ENCODE measurements at regions not wholly inside any gene's neighbourhood (a gene's known extent, or its start where the extent isn't known, plus 50 kb on each side); places are given as distances from the start of the nearest gene placed in this dataset.

DNA sequence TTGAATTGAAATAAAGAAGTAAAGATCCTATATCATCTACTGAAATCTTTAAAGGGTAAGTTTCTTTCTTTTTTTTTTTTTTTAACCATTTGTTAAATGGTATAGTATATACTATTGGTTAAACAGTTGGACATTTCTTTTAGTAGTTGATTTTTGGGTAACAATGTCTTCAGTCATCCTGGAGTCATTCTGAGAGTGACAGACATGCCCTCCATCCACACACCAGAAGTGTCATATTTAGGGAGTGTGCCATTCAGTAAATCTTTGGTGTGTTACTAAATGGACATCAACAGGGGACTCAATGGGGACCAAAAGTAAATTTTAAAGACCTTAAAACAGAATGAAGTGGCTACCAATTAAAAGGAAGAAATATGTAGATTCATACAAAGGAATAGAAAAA lies 50.8 kb upstream of the SLC39A10 start:
- DNase-seq = no peak

DNA sequence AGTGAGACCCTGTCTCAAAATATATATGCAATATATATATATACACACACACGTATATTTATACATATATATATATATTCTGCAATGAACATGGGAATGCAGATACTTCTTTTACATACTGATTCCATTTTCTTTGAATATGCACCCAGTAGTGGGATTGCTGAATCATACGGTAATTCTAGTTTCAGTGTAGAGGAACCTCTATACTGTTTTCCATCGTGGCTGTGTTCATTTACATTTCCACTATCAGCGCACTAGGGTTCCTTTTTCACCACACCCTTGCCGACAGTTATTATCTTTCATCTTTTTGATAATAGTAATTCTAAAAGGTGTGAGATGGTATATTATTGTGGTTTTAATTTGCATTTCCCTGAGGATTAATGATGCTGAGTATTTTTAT lies 52.3 kb upstream of the SLC39A10 start:
- no peak for DNase-seq

DNA sequence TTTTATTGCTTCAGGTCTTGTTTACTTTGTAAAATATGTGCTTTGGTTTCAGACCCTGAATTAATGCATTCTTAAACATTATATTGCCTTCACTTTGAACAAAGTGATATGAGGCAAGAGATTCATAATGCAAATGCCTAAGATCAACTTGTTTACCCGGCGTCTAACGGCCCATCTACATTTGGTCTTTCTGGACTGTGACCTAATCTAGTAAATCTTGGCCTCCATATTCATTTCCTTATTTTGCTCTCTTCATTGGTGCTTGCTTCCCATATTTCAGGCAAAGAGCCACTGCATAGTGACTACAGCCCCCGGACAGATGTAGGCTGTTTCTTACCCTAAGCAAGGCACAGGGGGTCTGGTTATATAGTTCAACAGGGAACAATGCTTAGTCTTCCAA lies 53.0 kb upstream of the SLC39A10 start:
- no peak for DNase-seq

DNA sequence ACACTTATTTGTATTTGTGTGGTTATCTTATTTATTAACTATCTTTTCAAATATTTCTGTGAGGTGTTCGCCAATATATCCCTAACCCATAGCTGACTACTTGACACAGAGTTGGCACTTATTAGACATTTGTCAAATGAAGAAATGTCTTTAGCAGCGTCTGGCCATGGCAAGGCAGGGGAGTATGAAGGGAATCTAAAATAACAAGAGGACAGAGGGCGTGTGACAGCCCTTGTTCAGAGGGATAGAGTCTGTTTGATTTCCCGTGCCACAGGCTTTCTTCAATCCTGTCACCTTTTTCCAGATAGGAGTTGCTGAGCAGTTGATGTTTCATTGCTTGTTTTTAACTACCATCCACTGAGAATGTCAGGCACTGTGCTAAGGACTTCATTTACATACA lies 53.6 kb upstream of the SLC39A10 start:
- DNase-seq = no peak

DNA sequence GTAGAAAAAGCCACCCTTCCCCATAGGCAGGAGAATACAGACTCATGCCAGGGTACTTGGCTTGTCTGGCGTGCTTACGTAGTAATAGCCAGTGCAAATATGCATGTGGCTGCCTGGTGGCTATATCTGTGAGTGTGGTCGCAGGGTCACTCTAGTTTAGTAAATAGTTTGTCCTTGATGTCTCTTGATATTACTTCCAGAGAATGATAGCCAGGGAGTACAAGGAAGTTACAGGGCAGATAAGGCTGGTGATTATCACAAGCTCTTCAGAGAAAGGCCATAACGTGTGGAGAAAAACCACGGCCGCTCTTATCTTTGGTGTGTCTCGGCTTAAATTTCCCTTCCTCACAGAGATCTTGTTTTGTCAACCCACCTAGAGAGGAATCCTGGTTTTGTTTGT lies 54.3 kb upstream of the SLC39A10 start:
- DNase-seq = no peak

DNA sequence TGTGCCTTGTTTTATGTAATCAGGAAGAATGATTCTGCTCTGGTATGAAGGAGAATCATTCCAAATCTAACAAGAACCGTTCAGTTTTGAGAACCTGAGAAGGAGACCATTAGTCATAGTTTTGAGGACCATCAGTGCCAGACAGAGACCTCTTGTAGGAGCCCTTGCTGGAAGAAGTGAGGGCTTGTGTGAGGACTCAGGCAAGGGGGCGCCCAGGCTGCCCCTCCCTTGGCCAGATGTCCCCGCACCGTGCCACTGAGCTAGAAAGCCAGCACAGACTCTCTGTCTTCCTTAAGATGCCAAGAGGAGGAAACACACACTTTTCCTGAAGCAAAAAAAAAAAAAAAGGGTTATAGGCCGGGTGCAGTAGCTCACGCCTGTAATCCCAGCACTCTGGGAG lies 55.7 kb upstream of the SLC39A10 start:
- DNase-seq = no peak

DNA sequence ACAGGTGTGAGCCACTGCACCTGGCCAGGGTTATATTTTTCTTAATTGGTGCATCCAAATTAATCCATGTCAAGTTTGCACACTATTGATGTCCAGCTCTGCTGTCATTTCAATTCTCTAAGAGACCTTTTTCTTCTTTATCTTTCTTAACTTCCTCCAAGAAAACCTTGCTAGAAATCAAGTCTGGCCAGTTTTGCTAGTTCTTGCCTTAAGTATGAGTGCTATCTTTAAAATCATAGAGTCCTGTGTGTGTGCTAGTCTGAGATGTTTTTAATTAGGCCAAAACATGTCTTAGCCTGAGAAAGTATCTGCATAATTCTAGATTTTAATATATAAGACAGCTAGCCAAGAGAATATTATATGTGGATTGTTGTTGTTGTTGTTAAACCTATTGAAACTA lies 56.2 kb upstream of the SLC39A10 start:
- DNase-seq = no peak

DNA sequence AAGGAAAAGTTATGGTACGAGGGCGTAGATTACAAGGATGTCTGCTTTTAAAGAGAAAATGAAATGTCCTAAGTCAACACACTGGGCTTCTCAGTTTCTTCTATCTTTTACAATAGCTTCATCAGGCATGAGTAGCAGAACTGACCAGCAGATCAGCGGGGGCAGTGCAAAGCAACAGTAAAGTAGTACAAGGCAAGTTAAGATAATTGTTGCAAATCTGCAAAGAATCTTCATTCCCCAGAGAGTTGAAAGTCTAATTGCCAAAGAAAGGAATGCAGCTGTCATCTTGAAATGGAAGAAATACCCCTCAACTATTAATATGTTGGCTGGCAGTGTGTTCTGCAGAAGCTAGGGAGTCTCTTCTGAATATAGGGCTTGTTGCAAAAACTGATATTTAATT lies 60.2 kb upstream of the SLC39A10 start:
- no peak for DNase-seq

DNA sequence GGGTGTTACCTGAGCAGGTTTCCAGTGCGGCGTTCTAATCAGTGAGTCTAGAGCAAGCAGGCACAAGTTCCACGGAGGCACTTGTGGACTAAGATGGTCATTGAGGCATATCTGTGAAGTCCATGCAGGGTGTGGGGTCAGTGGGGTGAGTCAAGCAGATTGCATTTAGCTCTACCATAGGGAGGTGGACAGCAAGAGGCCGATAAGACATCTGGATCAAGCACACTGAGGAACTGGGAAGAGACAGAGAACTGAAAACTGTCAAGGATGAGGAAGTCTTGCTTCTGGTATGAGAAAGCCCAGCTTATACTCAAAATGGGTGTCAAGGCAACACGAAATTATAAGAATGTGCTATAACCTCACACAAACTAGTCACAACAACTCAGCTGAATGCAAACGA lies 61.2 kb upstream of the SLC39A10 start:
- DNase-seq = no peak

DNA sequence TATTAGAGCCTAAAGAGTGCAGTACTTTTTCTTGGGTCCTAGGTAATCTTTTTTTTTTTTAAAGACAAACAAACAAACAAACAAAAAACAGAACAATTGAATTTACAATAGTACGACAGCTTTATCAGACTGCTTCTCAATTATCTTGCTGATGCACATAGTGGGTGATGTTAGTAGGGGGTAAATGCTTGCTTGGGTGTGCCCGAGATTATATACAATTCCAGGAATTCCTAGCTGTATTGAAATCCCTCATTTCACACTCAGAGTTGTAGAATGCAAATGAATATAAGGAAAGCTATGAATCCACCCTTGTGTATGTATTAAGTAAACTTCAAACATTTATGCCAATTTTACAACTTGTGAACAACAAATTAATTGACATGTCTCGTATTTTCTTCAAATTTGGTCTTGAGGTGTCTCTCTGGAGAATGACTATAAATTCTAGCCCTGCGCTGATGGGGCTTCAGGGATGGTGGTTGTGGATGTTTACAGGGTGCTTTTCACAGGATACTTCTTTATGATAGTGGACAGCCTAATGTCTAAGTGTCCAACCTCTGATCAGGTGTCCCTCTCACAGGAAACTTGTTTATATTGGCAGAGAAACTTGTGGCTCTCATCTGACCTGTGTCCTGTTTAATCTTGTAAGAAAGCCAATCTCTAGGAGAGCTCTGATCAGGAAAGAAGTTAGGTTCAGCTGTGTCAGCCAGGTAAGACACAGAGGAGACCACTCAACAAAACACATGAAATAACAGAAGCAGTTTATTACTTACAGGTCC lies 61.9 kb upstream of the SLC39A10 start:
- no peak for DNase-seq

DNA sequence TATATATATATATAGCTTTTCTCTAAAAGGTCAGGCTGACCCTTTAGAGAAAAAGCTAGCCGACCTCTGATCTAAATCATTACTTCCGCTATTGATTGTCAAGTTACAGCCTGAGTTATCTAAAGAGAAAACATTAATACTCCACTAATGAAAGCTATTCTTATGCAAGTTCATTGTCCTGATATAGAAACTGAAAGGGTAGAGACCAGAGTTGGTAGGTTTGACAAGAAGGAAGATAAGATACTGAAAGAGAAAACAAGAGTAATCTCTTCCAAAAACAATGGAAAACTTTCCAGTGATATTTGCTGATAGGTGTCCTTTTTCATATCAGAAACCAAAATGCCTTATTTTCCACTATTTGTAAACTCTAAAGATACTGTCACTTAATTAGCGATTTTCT lies 62.8 kb upstream of the SLC39A10 start:
- DNase-seq = no peak

DNA sequence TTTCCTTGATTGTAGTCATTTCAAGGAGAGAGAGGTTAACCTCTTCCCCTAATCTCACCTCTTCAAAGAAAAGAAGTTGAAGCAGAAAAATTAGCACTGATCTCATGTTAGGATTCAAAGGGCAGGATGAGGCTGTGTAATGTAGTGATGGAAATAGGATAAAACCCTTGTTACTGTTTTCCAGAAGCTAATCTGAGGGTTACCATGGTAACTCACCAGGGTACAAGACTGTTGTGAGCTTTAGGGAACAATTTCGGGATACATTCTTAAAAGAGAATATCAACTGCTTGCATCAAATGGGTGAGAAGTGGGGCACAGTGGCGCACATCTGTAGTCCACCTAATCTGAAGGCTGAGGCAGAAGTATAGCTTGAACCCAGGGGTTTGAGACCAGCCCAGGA lies 64.9 kb upstream of the SLC39A10 start:
- DNase-seq = no peak

DNA sequence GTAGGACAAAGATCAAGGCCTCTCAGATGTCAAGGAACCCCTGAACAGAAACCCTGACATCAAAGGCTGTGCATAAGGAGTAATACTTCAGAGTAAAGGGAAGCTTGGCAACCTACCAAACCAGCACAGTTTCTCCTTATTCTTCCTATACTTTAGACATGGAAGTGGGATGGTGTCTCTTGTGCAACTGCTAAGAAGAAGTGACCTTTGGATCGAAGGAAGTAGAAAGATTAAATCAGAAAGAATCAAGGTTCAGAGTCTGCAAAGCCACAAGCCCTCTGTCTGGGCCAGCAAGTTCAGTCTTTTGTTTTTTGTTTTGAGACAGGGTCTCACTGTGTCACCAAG lies 66.2 kb upstream of the SLC39A10 start:
- DNase-seq = no peak

DNA sequence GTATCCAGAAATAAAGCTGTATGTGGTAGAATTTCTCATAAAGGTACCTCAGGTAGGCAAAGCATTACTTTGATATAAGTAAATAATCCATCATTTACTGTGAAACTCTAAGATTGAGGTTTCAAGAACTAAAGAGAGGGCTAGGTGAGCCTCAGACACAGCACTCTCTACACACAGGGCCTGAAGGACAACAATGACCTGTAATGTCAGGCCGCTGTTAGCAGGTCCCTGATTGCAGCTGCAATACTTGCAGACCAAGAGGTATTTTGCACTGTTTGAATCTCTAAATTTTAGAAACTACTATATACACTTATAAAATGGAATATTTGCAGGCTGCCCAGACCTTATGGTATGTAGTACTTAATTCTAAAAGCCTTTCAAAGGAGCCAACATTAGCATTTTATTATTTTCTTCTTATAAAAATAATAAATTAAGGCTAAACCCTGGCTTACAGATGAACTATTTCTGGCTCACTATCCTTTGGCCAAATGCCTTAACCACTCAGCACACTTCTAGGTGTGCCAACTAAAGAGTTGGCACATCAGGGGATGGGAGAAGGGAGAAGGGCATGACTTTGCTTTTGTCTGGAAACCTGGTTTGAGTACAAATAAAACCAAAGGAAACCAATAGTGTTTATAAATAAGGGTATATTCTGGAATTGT lies 66.7 kb upstream of the SLC39A10 start:
- DNase-seq = no peak

DNA sequence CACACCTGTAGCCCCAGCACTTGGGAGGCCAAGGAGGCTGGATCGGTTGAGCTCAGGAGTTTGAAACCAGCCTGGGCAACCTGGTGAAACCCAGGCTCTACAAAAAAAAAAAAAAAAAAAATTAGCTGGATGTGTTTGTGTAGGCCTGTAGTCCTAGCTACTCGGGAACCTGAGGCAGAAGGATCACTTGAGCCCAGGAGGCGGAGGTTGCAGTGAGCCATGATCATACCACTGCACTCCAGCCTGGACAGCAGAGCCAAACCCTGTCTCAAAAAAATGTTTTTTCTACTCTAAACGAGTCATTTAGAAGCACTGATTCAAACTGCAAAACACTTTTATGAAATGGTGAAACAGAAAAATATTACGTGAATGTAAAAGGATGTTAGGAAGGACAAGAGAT lies 69.1 kb upstream of the SLC39A10 start:
- no peak for DNase-seq

DNA sequence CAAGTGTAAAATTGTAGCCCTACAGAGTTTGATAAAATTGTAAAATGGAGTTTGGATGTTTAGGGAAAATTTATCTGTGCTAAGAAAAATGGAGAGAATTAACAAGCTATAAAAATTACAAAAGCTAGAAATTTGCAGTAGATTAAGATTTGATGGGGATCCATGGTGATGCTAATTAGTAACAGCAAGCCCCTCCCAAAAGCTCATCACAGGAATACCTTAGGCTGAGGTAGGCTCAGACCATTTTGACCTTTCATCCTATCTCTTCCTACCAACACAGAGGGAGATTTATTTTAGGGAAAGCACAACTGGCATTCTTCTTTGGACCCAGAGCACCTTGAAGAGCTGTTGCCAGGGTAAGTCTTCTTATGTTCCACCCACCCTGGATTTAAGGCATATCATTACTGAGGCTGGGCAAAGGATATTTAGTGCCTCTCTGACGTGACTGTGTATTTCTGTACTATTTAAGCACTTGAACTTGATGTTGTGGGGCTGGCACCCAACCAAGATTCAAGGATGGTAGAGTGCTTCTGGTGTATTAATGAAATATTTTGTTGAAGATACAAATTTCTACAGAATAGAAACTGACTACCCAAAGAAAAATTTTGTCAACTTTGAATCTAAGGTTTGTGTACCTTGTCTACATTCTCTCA lies 70.8 kb upstream of the SLC39A10 start:
- no peak for DNase-seq

DNA sequence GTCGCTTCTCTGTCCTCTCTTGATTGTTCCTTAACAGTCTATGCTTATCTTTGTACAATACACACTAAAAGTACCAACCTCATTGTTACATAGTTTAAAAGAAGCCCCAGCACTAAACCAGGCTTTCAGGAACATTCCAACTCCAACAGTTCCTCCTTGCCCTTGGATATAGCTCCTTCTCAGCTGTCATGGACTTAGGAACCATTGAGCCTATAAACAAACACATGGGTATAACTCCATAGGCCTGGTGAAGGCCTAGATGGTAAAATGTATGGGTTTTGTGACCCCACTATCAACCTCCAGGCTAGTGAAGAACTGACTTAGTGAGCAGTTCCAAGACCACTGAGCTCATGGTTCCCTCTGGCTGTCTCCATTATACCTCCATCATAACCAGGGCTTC lies 74.8 kb upstream of the SLC39A10 start:
- DNase-seq = no peak

DNA sequence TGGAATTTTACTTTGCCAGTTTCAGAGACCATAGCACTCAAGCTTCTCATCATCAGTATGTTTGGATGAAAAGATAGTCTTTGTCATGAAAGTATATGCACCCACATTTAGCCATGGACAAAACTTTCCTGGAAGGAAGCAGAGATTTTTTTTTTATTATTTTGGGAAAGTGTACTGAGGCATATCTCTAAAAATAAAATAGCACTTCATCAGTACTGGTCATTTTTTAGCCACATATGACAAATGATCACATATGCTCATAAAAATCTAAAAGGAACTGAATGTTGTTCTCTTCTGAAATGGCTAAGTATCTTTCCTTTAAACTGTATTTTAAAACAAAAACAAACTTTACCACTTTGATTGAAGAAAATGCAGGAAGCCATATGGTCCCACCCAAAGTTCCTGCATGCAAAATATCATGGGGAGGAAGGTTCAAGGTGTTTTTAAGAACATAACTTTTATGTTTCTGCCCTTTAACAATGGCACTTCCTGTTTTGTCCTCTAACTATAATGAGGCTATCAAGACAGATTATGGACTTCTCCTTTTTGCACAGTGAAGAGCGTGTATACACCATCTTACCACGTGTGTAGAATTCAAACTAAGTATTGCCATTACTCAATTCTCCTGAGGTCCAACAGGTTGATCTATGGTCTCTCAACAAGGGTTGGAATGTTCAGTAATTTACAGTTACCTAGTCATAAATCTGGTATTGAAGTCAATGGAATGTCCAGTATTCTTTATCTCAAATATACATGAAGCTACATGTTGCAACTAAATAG lies 77.1 kb upstream of the SLC39A10 start:
- no peak for DNase-seq

DNA sequence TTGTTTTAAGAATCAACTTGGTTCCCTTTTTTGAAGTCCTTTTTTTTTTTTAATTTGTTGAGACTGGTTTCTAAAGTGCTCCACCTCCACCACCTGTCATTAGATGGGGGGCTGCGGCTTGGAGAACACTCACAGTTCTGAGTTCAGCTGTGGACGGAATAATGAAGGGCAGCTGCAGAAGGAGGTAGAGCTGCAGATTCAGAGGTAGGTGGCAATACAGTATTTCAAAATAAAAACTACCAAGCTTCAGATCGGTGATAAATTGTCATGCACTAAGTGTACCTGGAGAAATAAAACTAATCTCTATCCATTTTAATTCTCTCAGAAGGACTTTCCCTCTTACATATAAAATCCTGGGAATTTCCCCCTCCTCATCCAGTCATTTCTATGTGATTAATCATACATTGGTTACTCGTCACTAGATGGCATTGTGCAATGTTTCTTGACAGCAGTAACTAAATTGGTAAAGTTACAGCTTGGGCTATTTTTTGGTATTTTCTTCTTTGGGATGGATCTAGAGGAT lies 81.1 kb upstream of the SLC39A10 start:
- no peak for DNase-seq

DNA sequence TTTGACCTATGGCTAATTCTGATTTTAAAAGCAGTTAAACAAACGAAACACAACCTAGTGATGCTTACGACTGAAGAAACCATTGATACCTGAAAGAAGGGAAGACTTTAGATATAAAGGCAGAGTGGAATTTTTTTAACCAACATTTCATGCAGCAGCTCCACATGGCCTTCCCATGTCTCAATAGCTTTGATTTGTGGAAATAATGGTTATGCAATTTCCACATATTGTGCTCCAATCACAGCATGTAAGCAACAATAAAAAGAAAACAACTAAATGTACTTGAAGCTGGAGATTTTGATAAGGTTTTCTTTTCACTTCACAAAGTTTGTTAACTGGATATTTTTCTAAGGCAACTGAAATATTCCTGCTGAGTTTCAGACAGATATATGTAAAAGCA lies 82.0 kb upstream of the SLC39A10 start:
- no peak for DNase-seq

DNA sequence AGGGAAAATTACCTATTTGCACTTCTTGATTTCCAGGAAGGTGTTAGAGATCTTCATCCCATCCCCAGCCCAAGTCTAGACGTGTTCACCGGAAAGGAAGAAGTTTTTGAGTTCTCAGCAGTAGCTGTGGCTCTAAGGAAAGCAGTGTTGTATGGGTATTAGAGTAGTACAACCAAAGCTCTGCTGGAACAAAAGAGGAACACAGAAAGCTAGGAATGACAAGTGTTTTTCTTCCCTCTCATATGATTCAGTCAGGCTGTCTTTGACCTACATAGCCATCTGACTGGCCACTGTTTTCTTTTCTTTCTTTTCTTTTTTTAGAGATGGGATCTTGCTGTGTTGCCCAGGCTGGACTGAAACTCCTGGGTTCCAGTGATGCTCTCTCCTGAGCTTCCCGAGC lies 82.7 kb upstream of the SLC39A10 start:
- no peak for DNase-seq

DNA sequence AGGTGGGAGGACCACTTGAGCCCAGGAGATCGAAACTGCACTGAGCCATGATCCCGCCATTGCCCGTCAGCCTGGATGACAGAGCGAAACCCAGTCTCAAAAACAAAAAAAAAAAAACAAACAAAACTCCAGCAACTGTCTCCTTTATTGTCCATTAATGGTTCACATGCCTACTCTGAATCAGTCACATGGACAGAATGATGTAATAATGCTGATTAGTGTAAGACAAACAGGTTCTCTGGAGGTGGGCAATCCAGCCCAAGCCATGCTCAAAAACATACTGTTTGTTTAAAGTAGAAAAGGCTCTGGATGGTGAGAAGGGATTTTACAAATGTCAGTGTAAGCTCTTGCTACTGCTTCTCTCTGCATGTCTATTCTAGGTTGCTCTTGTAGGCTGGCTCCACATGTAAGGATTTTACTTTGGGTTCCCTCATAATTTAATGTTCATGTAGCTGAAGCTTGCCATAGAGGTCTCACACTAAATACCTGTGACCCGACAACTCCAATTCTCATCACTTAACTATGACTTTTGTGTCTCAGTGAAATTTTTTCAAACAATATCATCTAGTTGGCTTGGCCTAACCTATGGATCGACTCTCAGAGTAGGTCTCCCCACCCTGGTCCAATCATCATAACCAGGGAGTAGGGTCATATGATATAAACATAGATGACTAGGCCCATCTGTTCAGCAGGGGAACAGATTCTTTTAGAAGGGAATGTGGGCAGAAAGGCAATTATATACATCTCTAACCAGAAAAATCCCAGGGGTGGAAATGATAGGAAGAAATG lies 83.9 kb upstream of the SLC39A10 start:
- DNase-seq = no peak

DNA sequence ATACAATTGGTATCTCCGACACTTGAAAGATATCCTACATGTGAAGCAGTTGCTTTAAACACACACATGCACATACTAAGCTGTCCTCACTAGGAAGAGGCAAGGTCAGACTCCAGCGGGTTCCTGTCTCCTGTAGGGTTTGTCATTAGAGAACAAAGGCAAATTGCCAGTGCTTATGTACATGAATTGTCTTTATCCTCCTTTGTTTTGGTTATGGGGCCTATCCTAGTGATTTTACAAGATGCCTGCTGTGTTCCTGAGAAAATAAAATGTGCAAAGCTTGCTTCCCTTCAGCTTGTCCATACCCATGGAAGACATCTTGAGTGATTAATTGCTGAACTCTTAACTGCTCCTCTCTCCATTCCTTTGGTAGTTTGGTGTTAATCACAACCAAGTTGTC lies 86.7 kb upstream of the SLC39A10 start:
- DNase-seq = no peak

Measured in stimulated activated CD8-positive, alpha-beta memory T cell treated with anti-CD3 and anti-CD28 coated beads, Interleukin-4, amount 100 ng/mL, for 48 hours (primary cell).